K562 (cell line): ENCODE measurements at regions not wholly inside any gene's neighbourhood (a gene's known extent, or its start where the extent isn't known, plus 50 kb on each side); places are given as distances from the start of the nearest gene placed in this dataset.
A peak's percentile ranks its signal among the peaks of the same experiment; 100 is the strongest.

ENCODE experiments used
- ARID1B ChIP-seq: fragments of 450-650 bp; IDR thresholded peaks from 2 replicates; pipeline ENCODE4 v1.6.1; 2016; ENCODE audit warnings: antibody characterized with exemption, mild to moderate bottlenecking, inconsistent platforms
- CBFA2T3 ChIP-seq: fragments of 450-650 bp; IDR thresholded peaks from 2 replicates; pipeline ENCODE4 v1.6.1; 2017
- CCAR2 ChIP-seq: fragments of 200-400 bp; formaldehyde crosslinking; IDR thresholded peaks from 2 replicates; pipeline ENCODE4 v1.6.1; 2017; ENCODE audit warnings: mild to moderate bottlenecking, low read depth, low read length
- EHMT2 ChIP-seq: fragments of 450-650 bp; IDR thresholded peaks from 2 replicates; pipeline ENCODE4 v1.6.1; 2018; ENCODE audit warnings: antibody characterized with exemption
- ESRRB ChIP-seq: fragments of 250-450 bp; sonication (Bioruptor Pico); IDR thresholded peaks from 2 replicates; pipeline ENCODE4 v1.5.0; 2020; ENCODE audit warnings: mild to moderate bottlenecking, moderate library complexity, borderline replicate concordance
- FOXJ2 ChIP-seq: fragments of 200-800 bp; sonication (Bioruptor generic); IDR thresholded peaks from 2 replicates; pipeline ENCODE4 v1.6.1; 2016; ENCODE audit warnings: missing genetic modification characterization, missing compliant biosample characterization
- GTF2E2 ChIP-seq: fragments of 200-800 bp; sonication (Bioruptor generic); IDR thresholded peaks from 2 replicates; pipeline ENCODE4 v1.6.1; 2016; ENCODE audit warnings: missing genetic modification characterization, missing compliant biosample characterization
- HMG20A ChIP-seq: fragments of 450-650 bp; formaldehyde crosslinking; conservative IDR thresholded peaks from 2 replicates; pipeline ENCODE4 v1.4.0; 2020; ENCODE audit warnings: mild to moderate bottlenecking, mixed read lengths
- KLF16 ChIP-seq: IDR thresholded peaks from 2 replicates; pipeline ENCODE4 v1.6.1; 2016; ENCODE audit warnings: antibody characterized with exemption
- STAT5A ChIP-seq: IDR thresholded peaks from 2 replicates; pipeline ENCODE4 v1.6.1; 2012; ENCODE audit warnings: low read length, inconsistent platforms, borderline replicate concordance
- TAF1 ChIP-seq: IDR thresholded peaks from 2 replicates; pipeline ENCODE4 v1.6.1; 2011; ENCODE audit warnings: mild to moderate bottlenecking, low read length, moderate library complexity; ENCODE audit not compliant: insufficient read depth, control insufficient read depth, severe bottlenecking; ENCODE audit errors: extremely low read depth
- TAL1 ChIP-seq: fragments of 450-650 bp; IDR thresholded peaks from 2 replicates; pipeline ENCODE4 v1.6.1; 2016; ENCODE audit warnings: mild to moderate bottlenecking
- TEAD1 ChIP-seq, 2 experiments: fragments of 450-650 bp in 1 of 2; sonication (generic) in 1 of 2; formaldehyde crosslinking; IDR thresholded peaks; 2 replicates each; pipeline versions ENCODE4 v1.4.0 to v1.8.0; 2020 to 2022; ENCODE audit warnings: mild to moderate bottlenecking in 2 of 2, missing genetic modification reagents in 1 of 2
- TEAD4 ChIP-seq, 2 experiments: sonication (generic) in 1 of 2; formaldehyde crosslinking in 1 of 2; IDR thresholded peaks; 2 replicates each; pipeline versions ENCODE4 v1.6.1 to v1.8.0; 2012 to 2022; ENCODE audit warnings: borderline replicate concordance in 1 of 2, inconsistent platforms in 1 of 2, low read length in 1 of 2, mild to moderate bottlenecking in 1 of 2, missing genetic modification reagents in 1 of 2
- ZNF23 ChIP-seq: fragments of 250-450 bp; sonication (Bioruptor Pico); IDR thresholded peaks from 2 replicates; pipeline ENCODE4 v1.4.0; 2020; ENCODE audit warnings: mild to moderate bottlenecking
- ZNF316 ChIP-seq: fragments of 450-650 bp; IDR thresholded peaks from 2 replicates; pipeline ENCODE4 v1.6.1; 2016
- ZNF695 ChIP-seq: fragments of 450-650 bp; formaldehyde crosslinking; IDR thresholded peaks from 2 replicates; pipeline ENCODE4 v1.4.0; 2020; ENCODE audit warnings: mild to moderate bottlenecking, moderate library complexity
- TF ChIP-seq, protein P1 (sequence below): sonication (generic); formaldehyde crosslinking; IDR thresholded peaks from 2 replicates; pipeline ENCODE4 v1.8.0; 2022; ENCODE audit warnings: missing genetic modification reagents, mild to moderate bottlenecking, borderline replicate concordance
- TF ChIP-seq, protein P2 (sequence below), 2 experiments: fragments of 200-800 bp in 1 of 2; sonication (Bioruptor generic) in 1 of 2; sonication (generic) in 1 of 2; formaldehyde crosslinking in 1 of 2; IDR thresholded peaks in 1 of 2; conservative IDR thresholded peaks in 1 of 2; 2 replicates each; pipeline versions ENCODE4 v1.5.0 to v1.6.1; 2016 to 2020; ENCODE audit warnings: missing compliant biosample characterization in 1 of 2, missing genetic modification characterization in 1 of 2, missing genetic modification reagents in 1 of 2

DNA sequence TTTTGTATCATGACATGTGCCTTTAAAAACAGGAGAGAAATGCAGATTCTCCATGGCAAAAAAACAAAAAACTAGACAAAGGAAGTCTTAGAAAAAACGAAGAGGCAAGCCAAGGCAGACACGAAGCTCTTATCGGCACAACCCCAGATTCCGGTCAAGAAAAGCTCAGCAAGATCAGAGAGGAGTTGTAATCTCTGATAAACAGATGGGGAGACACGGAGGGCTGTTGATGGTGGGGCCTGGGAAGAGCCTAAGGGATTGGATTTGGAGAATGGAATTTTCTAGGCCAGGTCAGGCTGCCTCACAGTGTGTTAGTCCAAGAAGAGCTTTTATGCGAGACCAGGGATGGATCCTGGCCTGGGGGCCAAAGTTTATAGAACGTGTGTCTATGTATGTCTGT, 96.2 kb upstream of the AKT3 start (continued):
- TF ChIP-seq TAF1, result no peak
- no peak for TF ChIP-seq CCAR2
- no peak for TF ChIP-seq ZNF23 (CRISPR knock-in tag)
- peak; percentile 52 for TF ChIP-seq TAL1
- peak; percentile 13; the same call in 1 of the 2 replicates for TF ChIP-seq STAT5A
- 0 out of 4 replicates have a peak, but pooled peaks of 1 of the 2 experiments have one; percentile 16 for TF ChIP-seq TEAD1 (CRISPR knock-in tag; IDR thresholded peaks at IDR 0.05)
- TF ChIP-seq TEAD4 (IDR thresholded peaks at IDR 0.05; ENCODE audit: low read length), result peak; percentile 75; the same call in 1 of the 2 replicates
- TF ChIP-seq TEAD4 (CRISPR knock-in tag; IDR thresholded peaks at IDR 0.05; ENCODE audit: borderline replicate concordance), result no peak
- peak; percentile 45; the same call in 1 of the 2 replicates for TF ChIP-seq KLF16
- TF ChIP-seq ZNF695 (CRISPR knock-in tag), result no peak
- 0 out of 2 replicates have a peak, but pooled peaks have one; percentile 31 for TF ChIP-seq EHMT2
- TF ChIP-seq, protein P1, sequence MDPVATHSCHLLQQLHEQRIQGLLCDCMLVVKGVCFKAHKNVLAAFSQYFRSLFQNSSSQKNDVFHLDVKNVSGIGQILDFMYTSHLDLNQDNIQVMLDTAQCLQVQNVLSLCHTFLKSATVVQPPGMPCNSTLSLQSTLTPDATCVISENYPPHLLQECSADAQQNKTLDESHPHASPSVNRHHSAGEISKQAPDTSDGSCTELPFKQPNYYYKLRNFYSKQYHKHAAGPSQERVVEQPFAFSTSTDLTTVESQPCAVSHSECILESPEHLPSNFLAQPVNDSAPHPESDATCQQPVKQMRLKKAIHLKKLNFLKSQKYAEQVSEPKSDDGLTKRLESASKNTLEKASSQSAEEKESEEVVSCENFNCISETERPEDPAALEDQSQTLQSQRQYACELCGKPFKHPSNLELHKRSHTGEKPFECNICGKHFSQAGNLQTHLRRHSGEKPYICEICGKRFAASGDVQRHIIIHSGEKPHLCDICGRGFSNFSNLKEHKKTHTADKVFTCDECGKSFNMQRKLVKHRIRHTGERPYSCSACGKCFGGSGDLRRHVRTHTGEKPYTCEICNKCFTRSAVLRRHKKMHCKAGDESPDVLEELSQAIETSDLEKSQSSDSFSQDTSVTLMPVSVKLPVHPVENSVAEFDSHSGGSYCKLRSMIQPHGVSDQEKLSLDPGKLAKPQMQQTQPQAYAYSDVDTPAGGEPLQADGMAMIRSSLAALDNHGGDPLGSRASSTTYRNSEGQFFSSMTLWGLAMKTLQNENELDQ (CRISPR knock-in tag), result no peak
- TF ChIP-seq ARID1B, result peak; percentile 69
- no peak for TF ChIP-seq ESRRB
- peak; percentile 70 for TF ChIP-seq CBFA2T3
- TF ChIP-seq ZNF316, result no peak
- peak; percentile 90 for TF ChIP-seq FOXJ2 (tag)
- TF ChIP-seq, protein P2, sequence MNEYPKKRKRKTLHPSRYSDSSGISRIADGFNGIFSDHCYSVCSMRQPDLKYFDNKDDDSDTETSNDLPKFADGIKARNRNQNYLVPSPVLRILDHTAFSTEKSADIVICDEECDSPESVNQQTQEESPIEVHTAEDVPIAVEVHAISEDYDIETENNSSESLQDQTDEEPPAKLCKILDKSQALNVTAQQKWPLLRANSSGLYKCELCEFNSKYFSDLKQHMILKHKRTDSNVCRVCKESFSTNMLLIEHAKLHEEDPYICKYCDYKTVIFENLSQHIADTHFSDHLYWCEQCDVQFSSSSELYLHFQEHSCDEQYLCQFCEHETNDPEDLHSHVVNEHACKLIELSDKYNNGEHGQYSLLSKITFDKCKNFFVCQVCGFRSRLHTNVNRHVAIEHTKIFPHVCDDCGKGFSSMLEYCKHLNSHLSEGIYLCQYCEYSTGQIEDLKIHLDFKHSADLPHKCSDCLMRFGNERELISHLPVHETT (CRISPR knock-in tag; conservative IDR thresholded peaks at IDR 0.05 in 1 of 2, IDR thresholded peaks at IDR 0.05 in 1 of 2), result peak in 1 of 2 experiments; percentile 27; a peak in 1 of 4 replicates
- TF ChIP-seq HMG20A, result no peak
- no peak for TF ChIP-seq GTF2E2
